ENCODE measurements at regions not wholly inside any gene's neighbourhood (a gene's known extent, or its start where the extent isn't known, plus 50 kb on each side); places are given as distances from the start of the nearest gene placed in this dataset.

GRCh38 chr10:20999699-21000098 lies 102.6 kb upstream of the NEBL start:
- no peak overlapping the region for H3K4me3 ChIP-seq (ENCODE audit: insufficient read depth in 1 of 2, low read depth in 1 of 2, low read length in 2 of 2)
- WGBS: 90% methylated on average over 11 of the region's 11 CpGs
- H3K4ac ChIP-seq (ENCODE audit: low read depth in 1 of 2, low read length in 2 of 2): no peak overlapping the region
- no peak overlapping the region for H2BK12ac ChIP-seq (ENCODE audit: low read length in 2 of 2)
- H3K27me3 ChIP-seq (ENCODE audit: control insufficient read depth in 1 of 2, insufficient read depth in 1 of 2, low read length in 2 of 2): peaks cover 0 to 3% of the 10 kb centered on the region in 2 experiments
- no peak overlapping the region for H4K91ac ChIP-seq (ENCODE audit: low read length)
- H2BK120ac ChIP-seq (ENCODE audit: low read depth, low read length): no peak overlapping the region
- DNase-seq: no peak
- no peak overlapping the region for H3K18ac ChIP-seq (ENCODE audit: low read depth in 1 of 2, low read length in 2 of 2)
- H4K8ac ChIP-seq (ENCODE audit: low read length): no peak overlapping the region
- H3K4me2 ChIP-seq (ENCODE audit: low read length, poor library complexity, severe bottlenecking): no peak overlapping the region
- no peak overlapping the region for H3K9ac ChIP-seq (ENCODE audit: low read length)
- no peak overlapping the region for H2BK15ac ChIP-seq (ENCODE audit: low read depth, poor library complexity, severe bottlenecking)
- H3K9me3 ChIP-seq (ENCODE audit: control insufficient read depth, low read length): no peaks in the 10 kb centered on the region
- H3K23ac ChIP-seq (ENCODE audit: low read length in 2 of 2): no peak overlapping the region
- no peaks in the 10 kb centered on the region for H3K79me1 ChIP-seq (replicated peaks; ENCODE audit: low read length, poor library complexity, severe bottlenecking)
- no peak overlapping the region for H3K14ac ChIP-seq (ENCODE audit: low read length in 2 of 2)
- H3K36me3 ChIP-seq (ENCODE audit: control insufficient read depth in 1 of 2, insufficient read depth in 2 of 2, low read depth in 1 of 2, low read length in 2 of 2): no peaks in the 10 kb centered on the region
- no peak overlapping the region for H2AK5ac ChIP-seq (ENCODE audit: low read length, severe bottlenecking)
- no peak overlapping the region for H2AFZ ChIP-seq (ENCODE audit: low read depth, low read length)
- H3K4me1 ChIP-seq (ENCODE audit: control insufficient read depth, insufficient read depth, low read depth, low read length): peaks cover 3% of the 10 kb centered on the region
- H2BK5ac ChIP-seq (ENCODE audit: low read depth, low read length, poor library complexity, severe bottlenecking): no peak overlapping the region
- no peak overlapping the region for H3K27ac ChIP-seq (ENCODE audit: low read length, poor library complexity, severe bottlenecking)

GRCh38 chr10:20998036-20998435 lies 100.9 kb upstream of the NEBL start:
- H2BK5ac ChIP-seq (ENCODE audit: low read depth, low read length, poor library complexity, severe bottlenecking): no peak overlapping the region
- H3K4me1 ChIP-seq (ENCODE audit: control insufficient read depth, insufficient read depth, low read depth, low read length): peaks cover 3% of the 10 kb centered on the region
- H2AFZ ChIP-seq (ENCODE audit: low read depth, low read length): no peak overlapping the region
- 100% methylated on average over 5 of the region's 5 CpGs for WGBS
- no peak overlapping the region for H2BK12ac ChIP-seq (ENCODE audit: low read length in 2 of 2)
- H4K91ac ChIP-seq (ENCODE audit: low read length): no peak overlapping the region
- H3K9ac ChIP-seq (ENCODE audit: low read length): no peak overlapping the region
- no peak overlapping the region for H2AK5ac ChIP-seq (ENCODE audit: low read length, severe bottlenecking)
- no peak overlapping the region for H3K14ac ChIP-seq (ENCODE audit: low read length in 2 of 2)
- no peaks in the 10 kb centered on the region for H3K9me3 ChIP-seq (ENCODE audit: control insufficient read depth, low read length)
- no peak overlapping the region for H3K23ac ChIP-seq (ENCODE audit: low read length in 2 of 2)
- H2BK120ac ChIP-seq (ENCODE audit: low read depth, low read length): no peak overlapping the region
- no peak overlapping the region for H2BK15ac ChIP-seq (ENCODE audit: low read depth, poor library complexity, severe bottlenecking)
- H3K18ac ChIP-seq (ENCODE audit: low read depth in 1 of 2, low read length in 2 of 2): no peak overlapping the region
- H3K36me3 ChIP-seq (ENCODE audit: control insufficient read depth in 1 of 2, insufficient read depth in 2 of 2, low read depth in 1 of 2, low read length in 2 of 2): no peaks in the 10 kb centered on the region
- H3K4ac ChIP-seq (ENCODE audit: low read depth in 1 of 2, low read length in 2 of 2): no peak overlapping the region
- H3K4me3 ChIP-seq (ENCODE audit: insufficient read depth in 1 of 2, low read depth in 1 of 2, low read length in 2 of 2): no peak overlapping the region
- no peak overlapping the region for H4K8ac ChIP-seq (ENCODE audit: low read length)
- no peaks in the 10 kb centered on the region for H3K79me1 ChIP-seq (replicated peaks; ENCODE audit: low read length, poor library complexity, severe bottlenecking)
- H3K27me3 ChIP-seq (ENCODE audit: control insufficient read depth in 1 of 2, insufficient read depth in 1 of 2, low read length in 2 of 2): peaks cover 0 to 3% of the 10 kb centered on the region in 2 experiments
- H3K27ac ChIP-seq (ENCODE audit: low read length, poor library complexity, severe bottlenecking): no peak overlapping the region
- DNase-seq: no peak
- H3K4me2 ChIP-seq (ENCODE audit: low read length, poor library complexity, severe bottlenecking): no peak overlapping the region

GRCh38 chr10:20995123-20995987 lies 98.2 kb upstream of the NEBL start:
- Histone ChIP-seq H2BK15ac (ENCODE audit: low read depth, poor library complexity, severe bottlenecking) (no peak overlapping the region), H3K4ac (ENCODE audit: low read depth in 1 of 2, low read length in 2 of 2) (no peak overlapping the region), H2BK120ac (ENCODE audit: low read depth, low read length) (no peak overlapping the region), H3K9me3 (ENCODE audit: control insufficient read depth, low read length) (no peaks in the 10 kb centered on the region), H3K27ac (ENCODE audit: low read length, poor library complexity, severe bottlenecking) (no peak overlapping the region), H3K4me2 (ENCODE audit: low read length, poor library complexity, severe bottlenecking) (no peak overlapping the region), H3K4me3 (ENCODE audit: insufficient read depth in 1 of 2, low read depth in 1 of 2, low read length in 2 of 2) (no peak overlapping the region), H3K79me1 (replicated peaks; ENCODE audit: low read length, poor library complexity, severe bottlenecking) (no peaks in the 10 kb centered on the region), H3K14ac (ENCODE audit: low read length in 2 of 2) (no peak overlapping the region), H3K18ac (ENCODE audit: low read depth in 1 of 2, low read length in 2 of 2) (no peak overlapping the region), H3K23ac (ENCODE audit: low read length in 2 of 2) (no peak overlapping the region), H3K9ac (ENCODE audit: low read length) (no peak overlapping the region), H4K8ac (ENCODE audit: low read length) (no peak overlapping the region), H3K4me1 (ENCODE audit: control insufficient read depth, insufficient read depth, low read depth, low read length) (no peaks in the 10 kb centered on the region), H4K91ac (ENCODE audit: low read length) (no peak overlapping the region), H2BK12ac (ENCODE audit: low read length in 2 of 2) (no peak overlapping the region), H2AFZ (ENCODE audit: low read depth, low read length) (no peak overlapping the region), H2AK5ac (ENCODE audit: low read length, severe bottlenecking) (no peak overlapping the region), H3K36me3 (ENCODE audit: control insufficient read depth in 1 of 2, insufficient read depth in 2 of 2, low read depth in 1 of 2, low read length in 2 of 2) (no peaks in the 10 kb centered on the region), H3K27me3 (ENCODE audit: control insufficient read depth in 1 of 2, insufficient read depth in 1 of 2, low read length in 2 of 2) (no peaks in the 10 kb centered on the region), H2BK5ac (ENCODE audit: low read depth, low read length, poor library complexity, severe bottlenecking) (no peak overlapping the region)
- no peak for DNase-seq
- 80% methylated on average over 14 of the region's 14 CpGs for WGBS

- Histone ChIP-seq H3K14ac (ENCODE audit: low read length in 2 of 2) (no peak overlapping the region), H3K9ac (ENCODE audit: low read length) (no peak overlapping the region), H3K23ac (ENCODE audit: low read length in 2 of 2) (no peak overlapping the region), H2BK5ac (ENCODE audit: low read depth, low read length, poor library complexity, severe bottlenecking) (no peak overlapping the region), H2BK12ac (ENCODE audit: low read length in 2 of 2) (no peak overlapping the region), H3K27ac (ENCODE audit: low read length, poor library complexity, severe bottlenecking) (no peak overlapping the region), H3K36me3 (ENCODE audit: control insufficient read depth in 1 of 2, insufficient read depth in 2 of 2, low read depth in 1 of 2, low read length in 2 of 2) (no peaks in the 10 kb centered on the region), H3K4ac (ENCODE audit: low read depth in 1 of 2, low read length in 2 of 2) (no peak overlapping the region), H3K9me3 (ENCODE audit: control insufficient read depth, low read length) (no peaks in the 10 kb centered on the region), H2AK5ac (ENCODE audit: low read length, severe bottlenecking) (no peak overlapping the region), H4K91ac (ENCODE audit: low read length) (no peak overlapping the region), H3K4me3 (ENCODE audit: insufficient read depth in 1 of 2, low read depth in 1 of 2, low read length in 2 of 2) (no peak overlapping the region), H2BK15ac (ENCODE audit: low read depth, poor library complexity, severe bottlenecking) (no peak overlapping the region), H3K4me2 (ENCODE audit: low read length, poor library complexity, severe bottlenecking) (no peak overlapping the region), H4K8ac (ENCODE audit: low read length) (no peak overlapping the region), H2AFZ (ENCODE audit: low read depth, low read length) (no peak overlapping the region), H3K18ac (ENCODE audit: low read depth in 1 of 2, low read length in 2 of 2) (no peak overlapping the region), H3K79me1 (replicated peaks; ENCODE audit: low read length, poor library complexity, severe bottlenecking) (no peaks in the 10 kb centered on the region), H3K4me1 (ENCODE audit: control insufficient read depth, insufficient read depth, low read depth, low read length) (no peaks in the 10 kb centered on the region), H2BK120ac (ENCODE audit: low read depth, low read length) (no peak overlapping the region), H3K27me3 (ENCODE audit: control insufficient read depth in 1 of 2, insufficient read depth in 1 of 2, low read length in 2 of 2) (no peaks in the 10 kb centered on the region)
- 77% methylated on average over 7 of the region's 7 CpGs for WGBS
- peak; percentile 52 for DNase-seq
Measured at GRCh38 chr10:20993830-20994527, 96.9 kb upstream of the NEBL start.
